GM18951 (cell line): ENCODE measurements at regions not wholly inside any gene's neighbourhood (a gene's known extent, or its start where the extent isn't known, plus 50 kb on each side); places are given as distances from the start of the nearest gene placed in this dataset.

Source experiments
- POLR2A ChIP-seq: IDR thresholded peaks from 4 replicates; pipeline ENCODE4 v1.6.1; 2011; ENCODE audit warnings: mild to moderate bottlenecking; ENCODE audit not compliant: insufficient read length, insufficient read depth; ENCODE audit errors: extremely low read depth
- in situ Hi-C: fragments of 300-500 bp; cut with MboI; formaldehyde crosslinking; loops from one replicate; pipeline ENCODE4 v1.12.0; 2022; ENCODE audit warnings: low sequenced_read_pairs, mixed read lengths, inconsistent platforms; ENCODE audit not compliant: unreplicated experiment

GRCh38 chr9:118170032-118170955 lies 466.1 kb downstream of the TLR4 start:
- no peak for TF ChIP-seq POLR2A
- in situ Hi-C loops = no loop called here

DNA sequence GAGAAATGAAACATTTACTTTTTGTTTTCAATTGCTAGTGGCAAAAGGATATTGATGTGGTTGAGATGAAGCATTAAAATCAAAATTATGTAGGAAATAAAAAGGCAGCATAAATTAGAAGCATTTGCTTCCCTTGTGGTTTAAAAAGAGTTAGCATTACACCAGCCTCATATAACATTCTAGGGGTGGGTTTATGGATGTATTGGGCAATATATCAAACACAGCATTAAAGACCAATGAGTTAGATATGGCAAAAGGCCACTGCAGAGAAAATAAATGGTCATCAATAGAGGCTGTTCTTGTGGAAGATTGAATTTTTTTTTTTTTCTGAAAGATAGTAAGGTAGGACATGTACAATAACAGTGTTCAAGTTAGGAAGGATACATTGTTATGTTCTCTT lies 473.0 kb downstream of the TLR4 start:
- in situ Hi-C loops = no loop called here
- TF ChIP-seq POLR2A = no peak

- no peak for TF ChIP-seq POLR2A
- in situ Hi-C loops = no loop called here
These were observed 479.4 kb downstream of the TLR4 start for GRCh38 chr9:118183576-118183975.

- TF ChIP-seq POLR2A = no peak
- in situ Hi-C loops = no loop called here
These were observed 483.2 kb downstream of the TLR4 start for GRCh38 chr9:118187408-118187807.

- in situ Hi-C loops = no loop called here
- no peak for TF ChIP-seq POLR2A
These were observed 485.4 kb downstream of the TLR4 start for GRCh38 chr9:118189615-118190014.

- in situ Hi-C loops = no loop called here
- TF ChIP-seq POLR2A = no peak
These were observed 488.6 kb downstream of the TLR4 start for GRCh38 chr9:118192807-118193206.

- in situ Hi-C loops = no loop called here
- TF ChIP-seq POLR2A = no peak
These were observed 505.1 kb downstream of the TLR4 start for GRCh38 chr9:118209343-118209742.

DNA sequence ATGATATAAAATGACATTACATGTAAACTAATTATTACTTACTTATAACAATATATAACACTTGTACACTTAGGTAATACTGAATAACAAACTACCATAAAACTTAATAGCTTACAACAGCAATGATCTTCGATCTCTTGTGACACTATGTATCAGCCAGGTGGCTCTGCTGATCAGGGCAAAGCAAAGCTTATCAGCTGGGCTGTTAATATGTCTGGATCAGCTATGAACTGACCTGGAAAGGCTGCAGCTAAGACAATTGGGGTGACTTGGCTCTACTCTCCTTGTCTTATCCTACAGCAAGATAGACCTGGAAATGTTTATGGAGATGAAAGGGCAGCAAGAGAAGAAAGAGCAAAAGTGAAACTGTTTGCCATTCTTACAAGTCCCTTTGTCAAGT lies 511.3 kb downstream of the TLR4 start:
- in situ Hi-C loops = no loop called here
- TF ChIP-seq POLR2A = no peak

DNA sequence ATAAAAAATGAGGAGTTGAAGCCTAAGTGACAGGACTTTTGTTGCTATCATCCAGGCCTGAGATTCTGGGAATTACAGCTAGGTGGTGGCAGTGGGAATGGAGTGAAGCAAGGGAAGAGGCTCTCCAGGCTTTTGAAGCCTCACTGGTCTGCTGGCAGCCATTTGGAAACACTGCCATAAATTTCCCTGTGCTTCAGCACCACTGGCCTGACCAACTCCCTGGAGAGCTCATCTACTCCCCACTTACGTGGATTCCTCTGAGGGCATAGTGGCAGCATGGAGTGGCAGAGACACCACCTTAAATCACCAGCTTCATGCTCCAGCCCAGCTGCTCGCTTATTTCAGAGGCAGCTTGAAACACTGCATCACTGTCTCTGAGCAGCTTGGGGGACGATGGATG lies 518.2 kb downstream of the TLR4 start:
- no peak for TF ChIP-seq POLR2A
- in situ Hi-C loops = no loop called here

DNA sequence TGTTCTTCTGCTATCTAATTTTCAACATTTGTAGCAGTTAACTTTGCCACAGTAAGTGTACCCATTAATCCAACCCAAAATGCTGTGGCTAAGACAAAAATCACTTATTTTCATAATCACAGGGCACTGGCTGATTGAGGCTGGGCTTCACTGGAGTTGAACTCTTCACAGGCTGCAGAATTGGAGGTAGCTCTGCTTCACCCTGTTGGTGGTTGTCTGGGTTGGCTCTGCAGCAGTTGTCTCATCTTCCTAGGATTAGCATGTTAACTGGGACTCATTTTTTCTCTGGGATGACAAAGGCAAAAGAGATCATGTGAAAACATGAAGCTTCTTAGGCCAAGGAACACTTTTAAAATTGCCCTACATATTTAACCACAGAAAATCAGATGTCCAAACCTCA lies 518.9 kb downstream of the TLR4 start:
- no peak for TF ChIP-seq POLR2A
- in situ Hi-C loops = no loop called here

GRCh38 chr9:118230329-118230728 lies 526.1 kb downstream of the TLR4 start:
- in situ Hi-C loops = no loop called here
- no peak for TF ChIP-seq POLR2A

GRCh38 chr9:118236625-118237024 lies 532.4 kb downstream of the TLR4 start:
- in situ Hi-C loops = no loop called here
- no peak for TF ChIP-seq POLR2A

GRCh38 chr9:118238139-118238538 lies 533.9 kb downstream of the TLR4 start:
- in situ Hi-C loops = no loop called here
- no peak for TF ChIP-seq POLR2A

GRCh38 chr9:118252027-118252426 lies 547.8 kb downstream of the TLR4 start:
- in situ Hi-C loops = no loop called here
- no peak for TF ChIP-seq POLR2A
